Breast epithelium (tissue), 3 donors: ENCODE measurements at regions not wholly inside any gene's neighbourhood (a gene's known extent, or its start where the extent isn't known, plus 50 kb on each side); places are given as distances from the start of the nearest gene placed in this dataset.

ENCODE experiments used
- CTCF ChIP-seq, 3 donors: fragments of 450-650 bp; IDR thresholded peaks; one replicate each; pipeline ENCODE4 v1.5.1; 2016 to 2017; ENCODE audit warnings: antibody characterized with exemption in 3 of 3, mild to moderate bottlenecking in 3 of 3, moderate library complexity in 3 of 3
- POLR2A ChIP-seq: fragments of 450-650 bp; IDR thresholded peaks from one replicate; pipeline ENCODE4 v1.6.1; 2016; ENCODE audit warnings: antibody characterized with exemption, mild to moderate bottlenecking, moderate library complexity

GRCh38 chr21:28655471-28655870 lies 337.2 kb downstream of the LTN1 start:
- TF ChIP-seq CTCF (IDR thresholded peaks at IDR 0.05) (no peak), POLR2A (no peak)
